ENCODE measurements at regions not wholly inside any gene's neighbourhood (a gene's known extent, or its start where the extent isn't known, plus 50 kb on each side); places are given as distances from the start of the nearest gene placed in this dataset.

- no peak for DNase-seq
These were observed 1146.1 kb downstream of the EFNB2 start for GRCh38 chr13:105389373-105389772.

DNA sequence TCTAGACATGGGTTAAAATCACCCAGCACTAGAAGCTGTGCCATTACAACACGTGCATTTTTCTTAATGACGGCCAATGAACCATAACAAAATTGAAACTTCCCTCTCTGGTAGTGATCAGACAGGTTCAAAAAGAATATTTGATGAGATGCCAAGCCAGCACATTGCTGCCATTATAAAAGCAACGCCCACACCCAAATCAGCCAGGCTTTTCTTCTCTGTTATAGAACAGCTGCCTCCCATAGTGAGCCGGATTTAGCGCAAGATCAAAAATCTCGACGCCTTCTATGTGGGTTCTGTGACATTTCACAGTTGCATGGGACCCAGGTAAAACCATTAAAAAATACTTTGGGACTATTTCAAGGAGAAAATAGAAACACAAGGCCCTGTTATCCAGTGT is 1158.0 kb downstream of the EFNB2 start:
- DNase-seq: no peak

GRCh38 chr13:105370011-105370650 is 1165.3 kb downstream of the EFNB2 start:
- DNase-seq: no peak

GRCh38 chr13:105368781-105369180 is 1166.7 kb downstream of the EFNB2 start:
- DNase-seq: no peak

DNA sequence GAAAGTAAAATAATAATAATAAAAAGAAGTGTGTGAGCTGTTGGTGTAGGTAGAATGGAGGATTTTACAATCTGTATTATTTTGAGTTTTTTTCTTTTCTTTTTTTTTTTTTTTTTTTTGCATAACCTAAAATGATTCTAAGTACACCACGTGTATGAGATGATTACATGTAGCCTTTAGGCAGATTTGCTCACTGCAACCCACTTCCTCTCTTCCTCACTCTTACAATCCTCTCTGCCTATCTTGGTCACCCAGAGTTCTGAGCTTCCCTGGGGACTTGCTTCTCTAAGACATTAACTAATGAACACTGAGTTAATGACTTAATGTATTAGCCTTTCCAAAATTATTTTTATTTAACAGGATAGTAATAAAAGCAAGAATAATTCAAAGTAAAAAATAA is 1169.6 kb downstream of the EFNB2 start:
- DNase-seq: no peak

DNA sequence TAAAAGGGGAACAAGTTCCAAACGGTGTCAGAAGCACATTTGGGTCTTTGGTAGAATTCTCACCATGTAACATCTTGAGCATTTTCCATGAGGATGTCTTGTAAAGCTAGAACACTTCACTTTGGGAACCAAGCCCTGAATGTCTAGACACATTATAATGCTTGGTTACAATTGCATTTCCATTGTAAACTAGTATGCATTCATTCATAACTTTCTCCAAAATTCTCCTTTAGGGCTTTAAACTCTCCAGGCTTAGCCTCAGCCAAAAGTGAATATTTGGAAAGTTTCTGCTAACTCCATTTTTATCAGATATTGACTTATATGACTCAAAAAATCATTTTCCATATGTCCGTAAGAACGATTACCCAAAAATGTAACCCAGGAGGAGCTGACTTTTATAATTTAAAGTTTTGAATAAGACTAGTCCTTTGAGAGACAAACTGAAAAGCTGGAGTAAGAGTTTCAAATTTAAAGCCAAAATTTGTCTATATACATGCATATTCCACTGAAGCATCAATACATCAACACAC is 1170.4 kb downstream of the EFNB2 start:
- no peak for DNase-seq

GRCh38 chr13:105364191-105364590 is 1171.3 kb downstream of the EFNB2 start:
- no peak for DNase-seq

GRCh38 chr13:105363261-105364190 is 1171.9 kb downstream of the EFNB2 start:
- no peak for DNase-seq

- no peak for DNase-seq
These were observed 1181.8 kb downstream of the EFNB2 start for GRCh38 chr13:105353654-105354053.

GRCh38 chr13:105349082-105349723 is 1186.3 kb downstream of the EFNB2 start:
- no peak for DNase-seq

- peak; percentile 19 for DNase-seq
These were observed 1189.2 kb downstream of the EFNB2 start for GRCh38 chr13:105346141-105346775.

DNA sequence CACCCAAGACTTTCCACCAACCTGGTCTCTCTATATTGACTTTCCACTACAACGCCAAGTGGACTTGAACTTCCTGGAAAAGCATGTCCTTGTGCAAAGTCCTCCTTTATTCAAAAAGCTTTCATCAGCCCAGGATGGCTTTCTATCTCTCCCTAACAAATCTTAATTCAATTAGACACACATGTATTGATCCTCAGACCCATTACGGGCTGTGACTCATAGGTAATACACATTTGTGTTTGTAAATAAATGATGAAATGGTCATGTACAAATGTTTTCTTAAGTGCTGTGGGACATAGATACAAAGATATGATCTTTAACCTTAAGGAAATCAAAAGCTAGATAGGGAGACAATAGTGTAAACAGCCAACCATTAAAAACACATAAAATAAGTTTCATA is 1189.7 kb downstream of the EFNB2 start:
- no peak for DNase-seq

DNA sequence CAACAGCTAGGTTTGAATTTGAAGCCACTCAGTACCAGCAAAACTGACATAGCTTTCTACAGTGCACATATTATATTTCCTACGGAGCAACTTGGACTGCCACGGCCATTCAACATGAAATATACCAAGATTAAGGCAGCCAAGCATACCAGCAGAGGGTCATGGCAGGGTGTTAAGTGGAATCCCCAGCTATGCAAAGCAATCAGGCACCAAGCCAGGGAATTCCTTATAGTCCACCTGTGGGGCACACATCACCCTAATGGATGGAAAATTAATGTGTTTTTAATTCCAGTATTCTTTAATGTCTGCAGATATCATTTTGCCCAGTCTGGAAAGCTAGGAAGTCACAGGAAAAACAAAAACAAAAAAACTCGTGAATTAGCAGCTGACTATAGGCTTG is 1190.3 kb downstream of the EFNB2 start:
- no peak for DNase-seq

GRCh38 chr13:105343134-105343806 is 1192.2 kb downstream of the EFNB2 start:
- DNase-seq: no peak

GRCh38 chr13:105342281-105342820 is 1193.1 kb downstream of the EFNB2 start:
- no peak for DNase-seq

DNA sequence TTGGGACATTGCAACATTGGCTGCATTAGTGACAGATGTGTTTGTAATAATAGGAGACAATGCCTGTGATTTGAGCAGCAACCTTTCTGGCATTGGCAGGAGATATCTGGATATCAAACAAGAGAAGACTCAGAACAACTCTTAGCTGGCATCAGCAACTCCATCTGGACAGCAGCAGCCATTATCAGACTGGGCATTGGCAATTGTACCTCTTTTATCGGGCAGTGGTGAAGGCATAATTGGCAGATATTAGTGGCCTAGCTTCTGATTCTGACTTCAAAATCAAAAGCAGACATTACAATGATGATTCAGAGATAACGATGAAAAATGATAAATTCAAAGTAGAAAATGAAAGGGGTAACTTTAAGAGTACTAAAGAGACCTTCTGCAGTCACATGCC is 1193.7 kb downstream of the EFNB2 start:
- DNase-seq: no peak

- no peak for DNase-seq
These were observed 1194.2 kb downstream of the EFNB2 start for GRCh38 chr13:105341256-105341655.

- no peak for DNase-seq
These were observed 1195.3 kb downstream of the EFNB2 start for GRCh38 chr13:105340061-105340606.

DNA sequence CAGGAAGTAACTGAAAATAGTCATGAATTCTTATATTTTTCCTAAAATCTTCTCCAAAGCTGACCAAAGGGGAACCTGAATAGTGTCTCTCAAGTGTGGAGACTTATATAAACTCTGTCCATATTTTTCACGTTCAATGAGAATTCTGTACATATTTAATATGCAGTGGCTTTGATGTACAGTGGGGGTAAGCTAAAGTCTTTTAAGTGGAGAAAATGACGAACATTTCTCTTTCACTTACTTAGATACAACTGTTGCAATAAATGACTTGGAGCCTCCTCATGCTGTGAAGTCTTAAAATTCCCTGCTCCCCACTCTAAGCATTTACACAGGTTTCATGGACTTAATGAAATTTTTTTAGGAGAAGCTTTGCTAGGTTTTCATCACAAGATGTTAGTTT is 1196.7 kb downstream of the EFNB2 start:
- DNase-seq: no peak

DNA sequence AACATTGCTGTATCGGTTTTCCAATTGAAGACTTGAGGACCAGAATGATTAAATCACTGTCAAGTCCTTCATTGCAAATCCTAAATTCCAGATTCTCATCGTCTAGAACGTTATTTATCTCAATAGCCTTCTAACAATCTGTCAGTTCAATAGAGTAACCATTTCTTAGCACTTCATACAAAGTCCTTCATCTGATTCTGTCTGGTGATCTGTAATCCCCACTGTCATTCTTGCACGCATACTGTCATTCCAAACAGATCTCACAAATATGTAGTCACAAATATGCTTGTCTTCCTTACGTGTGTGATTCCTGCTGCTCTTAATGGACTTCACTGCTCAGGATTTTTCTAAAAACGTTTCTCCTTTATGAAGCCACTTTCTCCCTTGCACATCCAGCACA is 1197.5 kb downstream of the EFNB2 start:
- DNase-seq: no peak

DNA sequence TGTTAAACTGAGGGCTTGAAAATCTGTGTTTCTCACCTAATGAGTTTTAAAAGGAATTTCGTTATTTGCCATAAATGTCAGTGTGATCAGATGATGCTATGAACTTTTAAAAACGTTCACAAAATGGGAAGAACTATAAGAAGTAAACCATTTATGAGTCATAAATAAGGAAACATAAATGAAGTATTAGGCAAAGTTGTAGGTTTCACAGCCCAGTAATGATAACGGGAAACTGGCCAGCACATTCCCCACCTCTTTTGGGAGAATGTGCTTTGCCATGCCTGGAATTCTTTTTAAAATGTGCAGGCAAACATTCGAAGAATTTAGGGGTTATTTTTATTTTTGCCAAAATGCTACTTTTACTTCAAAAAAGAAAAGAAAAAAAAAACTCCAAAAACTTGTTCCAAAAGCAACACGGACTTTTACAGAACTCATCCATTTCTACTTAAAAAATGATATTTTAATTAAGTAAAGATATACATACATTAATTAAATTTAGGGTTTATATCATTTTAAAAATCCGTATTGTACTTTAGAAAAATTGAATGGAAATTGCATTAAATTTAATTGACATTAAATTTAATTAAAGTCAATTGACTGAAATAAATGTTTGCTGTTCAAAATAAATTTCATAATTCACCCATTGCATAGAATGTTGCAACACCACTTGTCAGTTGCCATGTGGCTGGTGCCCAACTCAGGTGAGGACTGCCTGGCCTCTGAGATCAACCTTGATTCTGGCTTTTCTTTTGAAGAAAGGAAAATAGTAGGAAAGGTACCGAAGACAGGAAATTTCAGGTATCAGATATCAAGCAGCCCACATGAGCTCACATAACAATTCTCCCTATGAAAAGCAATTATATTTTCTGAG is 1198.5 kb downstream of the EFNB2 start:
- no peak for DNase-seq
